ENCODE measurements at regions not wholly inside any gene's neighbourhood (a gene's known extent, or its start where the extent isn't known, plus 50 kb on each side); places are given as distances from the start of the nearest gene placed in this dataset.

DNA sequence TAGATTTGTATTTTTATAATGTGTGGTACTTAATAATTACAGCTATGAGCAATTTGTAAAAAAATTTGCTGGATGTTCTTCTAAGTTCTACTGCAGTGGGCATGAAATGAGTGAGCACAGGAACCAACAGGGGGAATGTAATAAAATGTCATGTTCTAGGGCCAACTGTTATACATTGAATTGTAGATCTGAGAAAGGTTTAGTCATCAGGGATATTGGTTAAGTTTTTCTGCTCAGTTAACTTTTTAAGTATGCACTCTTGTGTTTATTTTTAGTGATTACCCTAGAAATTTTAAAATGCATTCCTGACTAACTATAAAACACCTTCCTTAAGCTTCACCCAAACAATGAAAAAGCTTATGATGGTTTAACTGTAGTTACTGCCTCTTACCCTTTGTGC, 101.8 kb downstream of the CAND1 start:
- TF ChIP-seq, protein P1, sequence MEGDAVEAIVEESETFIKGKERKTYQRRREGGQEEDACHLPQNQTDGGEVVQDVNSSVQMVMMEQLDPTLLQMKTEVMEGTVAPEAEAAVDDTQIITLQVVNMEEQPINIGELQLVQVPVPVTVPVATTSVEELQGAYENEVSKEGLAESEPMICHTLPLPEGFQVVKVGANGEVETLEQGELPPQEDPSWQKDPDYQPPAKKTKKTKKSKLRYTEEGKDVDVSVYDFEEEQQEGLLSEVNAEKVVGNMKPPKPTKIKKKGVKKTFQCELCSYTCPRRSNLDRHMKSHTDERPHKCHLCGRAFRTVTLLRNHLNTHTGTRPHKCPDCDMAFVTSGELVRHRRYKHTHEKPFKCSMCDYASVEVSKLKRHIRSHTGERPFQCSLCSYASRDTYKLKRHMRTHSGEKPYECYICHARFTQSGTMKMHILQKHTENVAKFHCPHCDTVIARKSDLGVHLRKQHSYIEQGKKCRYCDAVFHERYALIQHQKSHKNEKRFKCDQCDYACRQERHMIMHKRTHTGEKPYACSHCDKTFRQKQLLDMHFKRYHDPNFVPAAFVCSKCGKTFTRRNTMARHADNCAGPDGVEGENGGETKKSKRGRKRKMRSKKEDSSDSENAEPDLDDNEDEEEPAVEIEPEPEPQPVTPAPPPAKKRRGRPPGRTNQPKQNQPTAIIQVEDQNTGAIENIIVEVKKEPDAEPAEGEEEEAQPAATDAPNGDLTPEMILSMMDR (IDR thresholded peaks at IDR 0.05; ENCODE audit: low read depth, low read length) = no peak
- no peak overlapping the region for H3K4me3 ChIP-seq (ENCODE audit: low read depth, low read length)

DNA sequence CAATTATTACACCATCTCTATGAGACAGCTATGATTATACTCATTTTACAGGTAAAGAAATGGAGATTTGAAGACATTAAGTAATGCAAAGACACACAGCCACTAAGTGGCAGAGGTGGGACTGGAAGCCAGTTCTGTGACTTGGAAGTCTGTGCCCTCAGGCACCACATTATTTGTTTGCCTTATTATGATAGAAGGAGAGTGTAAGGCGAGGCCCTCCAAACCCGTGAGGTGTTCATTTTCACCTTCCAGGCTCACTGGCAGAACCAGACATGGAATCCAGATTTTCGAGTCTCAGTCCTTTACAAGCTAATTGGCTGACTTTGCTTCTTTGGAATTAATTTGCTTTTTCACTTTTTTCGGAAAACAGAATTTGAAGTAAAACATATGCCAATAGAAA, 107.9 kb downstream of the CAND1 start:
- no peak overlapping the region for H3K4me3 ChIP-seq (ENCODE audit: low read depth, low read length)
- TF ChIP-seq, protein P1 (IDR thresholded peaks at IDR 0.05; ENCODE audit: low read depth, low read length) = no peak

DNA sequence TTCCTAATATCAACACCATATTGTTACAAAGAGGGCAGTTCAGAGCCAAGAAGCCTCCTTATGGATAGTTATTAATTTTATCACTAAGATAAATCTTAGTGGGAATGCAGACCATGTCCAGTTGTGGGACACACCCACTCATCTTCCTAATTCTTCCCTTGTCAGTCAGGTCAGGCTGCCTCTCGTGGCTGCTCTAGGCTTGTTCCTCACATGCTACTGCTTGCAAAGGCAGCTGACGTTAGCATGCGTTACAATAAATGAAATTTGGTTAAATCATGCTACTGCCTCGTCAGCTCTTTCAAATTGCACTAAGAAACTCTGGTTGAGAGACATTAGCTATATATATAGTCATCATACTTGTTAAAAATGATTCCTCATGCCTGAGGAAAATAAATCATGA, 108.4 kb downstream of the CAND1 start:
- TF ChIP-seq, protein P1 (IDR thresholded peaks at IDR 0.05; ENCODE audit: low read depth, low read length) = no peak
- H3K4me3 ChIP-seq (ENCODE audit: low read depth, low read length) = no peak overlapping the region

DNA sequence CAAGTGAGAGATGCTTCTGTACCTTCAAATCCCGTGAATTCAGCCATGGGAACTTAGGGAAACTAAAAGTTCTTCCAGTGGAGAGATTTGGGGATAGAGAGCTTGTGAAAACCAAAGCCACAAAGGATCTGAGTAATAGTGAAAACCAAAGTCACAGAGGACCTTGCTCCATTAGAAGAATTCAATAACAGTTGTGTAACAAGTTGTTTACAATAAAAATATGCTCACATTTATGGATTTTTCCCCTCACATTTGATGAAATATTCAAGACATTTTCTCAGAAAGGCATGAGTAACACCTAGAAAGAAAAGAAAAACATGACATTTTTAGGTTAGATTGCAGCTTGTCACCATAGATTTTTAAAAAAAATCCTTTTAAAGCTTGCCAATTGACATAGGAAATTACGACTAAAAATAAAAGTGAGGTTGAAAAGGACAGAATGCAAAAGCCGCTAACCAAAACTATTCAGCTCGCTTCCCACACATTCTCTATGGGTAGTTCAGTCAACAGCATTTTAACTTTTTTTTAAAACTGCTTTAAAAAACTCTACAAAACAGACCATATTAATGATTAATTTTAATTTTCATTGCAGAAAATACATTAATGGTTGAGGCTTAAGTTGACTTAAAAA, 113.2 kb downstream of the CAND1 start:
- H3K4me3 ChIP-seq (ENCODE audit: low read depth, low read length) = no peak overlapping the region
- TF ChIP-seq, protein P1 (IDR thresholded peaks at IDR 0.05; ENCODE audit: low read depth, low read length) = no peak

DNA sequence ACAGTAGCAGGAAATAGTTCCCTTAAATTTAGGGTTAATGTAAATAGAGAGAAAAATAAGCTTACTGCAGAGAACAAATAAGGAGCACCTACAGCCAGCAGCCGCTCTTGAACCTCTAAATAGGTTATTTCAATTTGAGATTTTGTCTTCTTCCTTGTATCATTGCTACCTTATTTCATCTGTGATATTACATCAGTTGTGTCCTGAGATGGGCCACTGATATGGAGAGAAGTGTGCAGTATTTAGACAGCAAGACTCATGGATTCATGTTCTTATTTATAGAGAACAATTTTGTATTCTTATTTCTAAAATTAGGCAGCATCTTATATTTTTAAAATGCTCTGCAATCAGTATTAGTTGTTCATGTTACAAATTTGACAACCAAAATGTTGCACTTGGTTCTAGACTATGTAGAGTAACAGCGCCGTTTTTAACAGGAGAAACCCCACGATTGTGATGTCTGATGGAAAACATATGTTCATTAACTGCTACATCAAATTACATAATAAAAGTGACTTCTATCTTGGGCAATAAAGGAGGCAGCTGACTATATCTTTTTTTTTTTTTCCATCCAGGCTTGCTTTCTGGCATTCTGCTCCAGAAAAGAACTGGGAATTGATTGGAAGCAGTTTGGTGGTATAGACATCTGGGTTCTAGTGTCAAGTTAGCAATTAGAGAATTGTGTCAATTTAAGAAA, 117.9 kb downstream of the CAND1 start:
- TF ChIP-seq, protein P1 (IDR thresholded peaks at IDR 0.05; ENCODE audit: low read depth, low read length) = no peak
- no peak overlapping the region for H3K4me3 ChIP-seq (ENCODE audit: low read depth, low read length)

DNA sequence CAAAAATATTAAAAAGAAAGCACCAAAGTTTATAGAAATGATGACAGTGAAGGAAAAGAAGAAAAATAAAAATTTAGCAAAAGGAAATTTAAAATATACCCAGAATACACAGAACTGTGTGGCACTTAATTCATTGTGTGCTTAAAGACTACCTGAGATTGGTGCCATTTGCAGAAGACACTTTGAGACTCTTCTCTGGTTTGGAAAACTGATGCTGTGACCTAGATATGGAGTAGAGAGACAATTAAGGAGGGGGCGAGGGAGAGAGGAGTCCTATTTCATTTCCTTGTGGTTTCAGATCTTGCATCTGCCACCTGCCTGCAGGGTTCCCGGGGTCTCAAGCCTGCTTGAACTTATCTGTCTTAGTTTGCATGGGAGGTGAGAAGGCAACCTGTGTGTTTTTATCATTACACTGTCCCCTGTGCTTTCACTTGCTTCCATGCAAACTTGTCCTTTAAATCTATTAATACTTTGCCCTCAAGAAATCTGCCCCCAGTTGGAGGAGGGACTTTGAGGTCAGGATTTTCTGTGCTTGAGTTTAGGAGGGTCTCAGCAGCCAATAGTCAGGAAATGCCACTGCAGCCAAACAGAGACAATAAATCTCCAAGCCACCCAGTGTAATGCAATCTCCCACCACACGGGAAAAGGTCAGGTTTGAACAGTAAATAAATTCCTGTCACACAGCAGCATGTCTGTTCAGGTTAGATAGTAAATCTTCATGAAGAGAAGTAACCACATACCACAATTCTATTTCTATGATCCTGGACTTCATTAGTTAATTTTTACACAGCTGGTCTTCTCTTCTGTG, 119.4 kb downstream of the CAND1 start:
- TF ChIP-seq, protein P1 (IDR thresholded peaks at IDR 0.05; ENCODE audit: low read depth, low read length) = no peak

DNA sequence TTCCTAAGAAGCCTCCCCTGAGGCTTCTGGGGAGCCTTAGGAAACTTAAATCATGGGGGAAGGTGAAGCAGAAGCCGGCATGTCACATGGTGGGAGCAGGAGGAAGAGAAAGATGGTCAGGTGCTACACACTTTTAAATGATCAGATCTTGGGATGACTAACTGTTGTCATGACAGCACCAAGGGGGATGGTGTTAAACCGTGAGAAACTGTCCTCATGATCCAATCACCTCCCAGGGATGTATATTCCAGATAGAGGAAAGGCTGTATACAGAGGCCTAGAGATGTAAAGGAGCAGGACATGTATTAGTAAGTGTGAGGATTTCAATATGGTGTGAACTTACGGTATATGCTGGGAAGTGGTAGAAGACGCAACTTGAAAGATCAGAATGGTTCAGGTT, 121.1 kb downstream of the CAND1 start:
- no peak overlapping the region for H3K4me3 ChIP-seq (ENCODE audit: low read depth, low read length)
- TF ChIP-seq, protein P1 (IDR thresholded peaks at IDR 0.05; ENCODE audit: low read depth, low read length) = no peak

More for the DNA sequence above, 119.4 kb downstream of the CAND1 start:
- H3K4me3 ChIP-seq (ENCODE audit: low read depth, low read length) = no peak overlapping the region
